A549 (cell line): ENCODE measurements at regions not wholly inside any gene's neighbourhood (a gene's known extent, or its start where the extent isn't known, plus 50 kb on each side); places are given as distances from the start of the nearest gene placed in this dataset.

Source experiments
- CEBPB ChIP-seq, 2 experiments: fragments of >200 bp in 1 of 2; sonication (Bioruptor Twin) in 1 of 2; formaldehyde crosslinking in 1 of 2; IDR thresholded peaks; 2 replicates each; pipeline ENCODE4 v1.6.1; 2012 to 2016
- EP300 ChIP-seq, 2 experiments: fragments of >200 bp; sonication (Bioruptor Twin); formaldehyde crosslinking; IDR thresholded peaks; 2 replicates in 1 of 2; 3 replicates in 1 of 2; pipeline ENCODE4 v1.6.1; 2016 to 2017
- JUN ChIP-seq, 2 experiments: fragments of >200 bp; sonication (Bioruptor Twin); formaldehyde crosslinking; IDR thresholded peaks; 2 replicates in 1 of 2; 3 replicates in 1 of 2; pipeline ENCODE4 v1.6.1; 2016 to 2017
- JUNB ChIP-seq: fragments of >200 bp; sonication (Bioruptor Twin); formaldehyde crosslinking; IDR thresholded peaks from 2 replicates; pipeline ENCODE4 v1.6.1; 2016

GRCh38 chr1:234756857-234757256, 146.9 kb upstream of the IRF2BP2 start:
- no peak for TF ChIP-seq EP300 (IDR thresholded peaks at IDR 0.05)
- no peak for TF ChIP-seq CEBPB (IDR thresholded peaks at IDR 0.05)
- TF ChIP-seq JUNB: no peak
- TF ChIP-seq JUN (IDR thresholded peaks at IDR 0.05): no peak
